GM12892 (cell line): ENCODE measurements at regions not wholly inside any gene's neighbourhood (a gene's known extent, or its start where the extent isn't known, plus 50 kb on each side); places are given as distances from the start of the nearest gene placed in this dataset.

Experiments
- POLR2A ChIP-seq: IDR thresholded peaks from 2 replicates; pipeline ENCODE4 v1.6.1; 2011; ENCODE audit warnings: low read depth, low read length, control low read depth
- POLR2AphosphoS5 ChIP-seq: IDR thresholded peaks from 2 replicates; pipeline ENCODE4 v1.6.1; 2011; ENCODE audit warnings: low read depth, low read length, control low read depth
- TAF1 ChIP-seq: IDR thresholded peaks from 2 replicates; pipeline ENCODE4 v1.6.1; 2011; ENCODE audit warnings: low read depth, mild to moderate bottlenecking, control low read depth, low read length, borderline replicate concordance

DNA sequence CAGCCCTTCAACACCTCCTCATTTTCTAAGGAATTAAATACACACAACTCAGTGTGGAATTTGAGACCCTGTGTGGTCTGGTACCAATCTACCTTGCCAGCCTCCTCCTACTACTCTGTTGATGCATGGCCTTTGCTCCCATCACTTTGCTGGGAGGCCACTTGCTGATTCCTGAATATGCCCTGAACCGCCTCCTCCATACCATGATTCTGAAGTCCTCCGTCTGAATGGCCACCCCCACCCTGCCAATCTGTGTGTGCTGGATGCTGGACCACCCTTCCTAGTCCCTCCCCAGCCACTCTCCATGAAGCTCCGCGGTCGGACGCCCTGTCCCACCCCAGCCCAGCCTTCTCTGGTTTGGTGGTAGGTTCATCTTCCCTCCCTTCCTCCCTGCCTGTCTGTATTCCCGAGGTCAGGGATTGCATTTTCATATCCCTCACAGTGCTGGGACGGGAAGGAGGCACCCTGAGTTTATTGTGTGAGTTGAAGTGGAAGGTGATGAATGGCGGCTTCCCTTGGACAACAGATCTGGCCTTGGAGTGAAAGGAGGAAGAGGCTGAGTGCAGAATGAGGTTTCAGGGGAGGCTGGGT is 138.3 kb downstream of the CDC5L start:
- TF ChIP-seq POLR2A, result no peak
- TF ChIP-seq POLR2AphosphoS5, result no peak
- no peak for TF ChIP-seq TAF1
